Endothelial cell of umbilical vein (primary cell): ENCODE measurements at regions not wholly inside any gene's neighbourhood (a gene's known extent, or its start where the extent isn't known, plus 50 kb on each side); places are given as distances from the start of the nearest gene placed in this dataset.
"Not testable (repeated sequence)": the region's sequence is repeated elsewhere in the genome, so short reads cannot be mapped to it uniquely, and the experiment has no call there.

Experiments used
- BruUV-seq: library from RNA; stranded (reverse); fragments of 400-500 nt; replicated peaks from 2 replicates; lab custom pipeline; 2021; lab: Mats Ljungman, UMichigan
- CTCF ChIA-PET: fragments of 300-600, 350-600 bp; sonication (Branson Sonifier 250); formaldehyde crosslinking; loops from one replicate; lab custom pipeline; 2021; ENCODE audit warnings: antibody characterized with exemption, inconsistent platforms; lab: Charles Lee
- POLR2A ChIA-PET: fragments of 300-600, 350-600 bp; sonication (Branson Sonifier 250); formaldehyde crosslinking; loops from one replicate; lab custom pipeline; 2021; ENCODE audit warnings: antibody characterized with exemption, inconsistent platforms; lab: Charles Lee
- DNase-seq: peaks from one replicate; pipeline ENCODE4 v3.0.0-alpha.2; 2011; ENCODE audit warnings: low read depth, low spot score
- FAIRE-seq: peaks from 2 replicates; lab custom pipeline; 2011; peaks lifted over from hg19 to GRCh38; lab: Jason Lieb, UNC
- H2AFZ ChIP-seq: 2 replicates; pipeline ENCODE4 v1.6.0; 2012; ENCODE audit warnings: low read depth, low read length, control low read depth, inconsistent platforms
- H3K27ac ChIP-seq: 2 replicates; pipeline ENCODE4 v1.5.1; 2011; ENCODE audit warnings: low read depth, mild to moderate bottlenecking, control low read depth, low read length, moderate library complexity; ENCODE audit not compliant: insufficient read depth
- H3K27me3 ChIP-seq, 2 experiments: 2 replicates each; pipeline versions ENCODE4 v1.6.0 to v1.6.1; 2011; ENCODE audit warnings: low read length in 2 of 2, mixed read lengths in 1 of 2; ENCODE audit not compliant: control insufficient read depth in 2 of 2, insufficient read depth in 2 of 2
- H3K36me3 ChIP-seq, 2 experiments: 2 replicates in 1 of 2; 3 replicates in 1 of 2; pipeline ENCODE4 v1.5.1; 2011; ENCODE audit warnings: low read length in 2 of 2, mild to moderate bottlenecking in 1 of 2, moderate library complexity in 1 of 2; ENCODE audit not compliant: control insufficient read depth in 2 of 2, insufficient read depth in 2 of 2; ENCODE audit errors: extremely low read depth in 1 of 2
- H3K4me1 ChIP-seq: 3 replicates; pipeline ENCODE4 v1.5.1; 2011; ENCODE audit warnings: mild to moderate bottlenecking, low read length; ENCODE audit not compliant: control insufficient read depth, insufficient read depth; ENCODE audit errors: extremely low read depth
- H3K4me2 ChIP-seq: 2 replicates; pipeline ENCODE4 v1.6.1; 2011; ENCODE audit warnings: low read length, control low read depth, mixed read lengths; ENCODE audit not compliant: insufficient read depth
- H3K4me3 ChIP-seq, 3 experiments: fragments of 200-600 bp in 1 of 3; sonication (generic), shearing (Covaris generic) in 1 of 3; replicated peaks in 1 of 3; 2 replicates each; pipeline ENCODE4 v1.5.1; 2011 to 2016; ENCODE audit warnings: control low read depth in 3 of 3, low read length in 3 of 3, mild to moderate bottlenecking in 2 of 3, inconsistent platforms in 1 of 3, low read depth in 1 of 3, moderate library complexity in 1 of 3; ENCODE audit not compliant: insufficient read depth in 1 of 3
- H3K79me2 ChIP-seq: 2 replicates; pipeline ENCODE4 v1.6.0; 2012; ENCODE audit warnings: low read length, inconsistent platforms; ENCODE audit not compliant: control insufficient read depth, insufficient read depth
- H3K9ac ChIP-seq: replicated peaks from 2 replicates; pipeline ENCODE3; 2011; ENCODE audit warnings: low read length, control low read depth; ENCODE audit not compliant: insufficient read depth; ENCODE audit errors: extremely low read depth
- H3K9me1 ChIP-seq: replicated peaks from 3 replicates; pipeline ENCODE4 v1.6.0; 2011; ENCODE audit warnings: mild to moderate bottlenecking, low read length; ENCODE audit not compliant: control insufficient read depth, insufficient read depth; ENCODE audit errors: extremely low read depth
- H3K9me3 ChIP-seq: replicated peaks from 2 replicates; pipeline ENCODE4 v1.5.1; 2012; ENCODE audit warnings: low read length, inconsistent platforms; ENCODE audit not compliant: control insufficient read depth, insufficient read depth
- H4K20me1 ChIP-seq: replicated peaks from 2 replicates; pipeline ENCODE3; 2011; ENCODE audit warnings: mild to moderate bottlenecking, low read length; ENCODE audit not compliant: control insufficient read depth, insufficient read depth; ENCODE audit errors: extremely low read depth
- FOS ChIP-seq: IDR thresholded peaks from 2 replicates; pipeline ENCODE4 v1.6.1; 2011; ENCODE audit warnings: mild to moderate bottlenecking, low read length, moderate library complexity, borderline replicate concordance; ENCODE audit not compliant: insufficient read depth
- GATA2 ChIP-seq: IDR thresholded peaks from 2 replicates; pipeline ENCODE4 v1.7.0; 2011; ENCODE audit warnings: low read depth, mild to moderate bottlenecking, moderate library complexity, mixed read lengths, low read length; ENCODE audit not compliant: insufficient read length, insufficient read depth
- dilution Hi-C: fragments of 300-500 bp; cut with MboI; formaldehyde crosslinking; loops from one replicate; pipeline ENCODE4 v1.15.0; 2019; ENCODE audit warnings: low sequenced_read_pairs; ENCODE audit not compliant: extremely low pct_ligation_motif_present
- intact Hi-C: fragments of 100-400 bp; cut with micrococcal nuclease; formaldehyde crosslinking; loops from one replicate; pipeline ENCODE4 v1.10.0; 2022

GRCh38 chr13:88031980-88032559 is 360.9 kb downstream of the SLITRK5 start:
- dilution Hi-C loops (no loop called here), intact Hi-C loops (no loop called here)
- BruUV-seq: no TSS peak
- H3K27me3 ChIP-seq: no peaks in the 10 kb centered on the region
- H3K4me2 ChIP-seq: no peak overlapping the region
- ChIA-PET CTCF (no interaction called here), POLR2A (no interaction called here)
- no peak overlapping the region for H3K9ac ChIP-seq
- no peak overlapping the region for H2AFZ ChIP-seq
- H3K4me3 ChIP-seq: no peak overlapping the region
- H3K9me1 ChIP-seq: no peaks in the 10 kb centered on the region
- H3K36me3 ChIP-seq: no peaks in the 10 kb centered on the region
- H3K79me2 ChIP-seq: no peaks in the 10 kb centered on the region
- TF ChIP-seq GATA2 (no peak), FOS (peak; percentile 31)
- H3K27ac ChIP-seq: no peak overlapping the region
- no peaks in the 10 kb centered on the region for H4K20me1 ChIP-seq
- H3K4me1 ChIP-seq: no peaks in the 10 kb centered on the region
- H3K9me3 ChIP-seq: no peaks in the 10 kb centered on the region
- FAIRE-seq (no peak), DNase-seq (no peak)

GRCh38 chr13:88036205-88036604 is 365.0 kb downstream of the SLITRK5 start:
- H3K4me3 ChIP-seq, intact Hi-C loops, H4K20me1 ChIP-seq, BruUV-seq, H3K9me3 ChIP-seq, H3K27me3 ChIP-seq, H3K9ac ChIP-seq, H3K9me1 ChIP-seq, H3K79me2 ChIP-seq, POLR2A ChIA-PET, H3K4me2 ChIP-seq, H3K4me1 ChIP-seq, H3K36me3 ChIP-seq, dilution Hi-C loops, FAIRE-seq, CTCF ChIA-PET, H2AFZ ChIP-seq, H3K27ac ChIP-seq, DNase-seq: not testable (repeated sequence)
